A673 (cell line): ENCODE measurements at regions not wholly inside any gene's neighbourhood (a gene's known extent, or its start where the extent isn't known, plus 50 kb on each side); places are given as distances from the start of the nearest gene placed in this dataset.

ENCODE experiments used
- EZH2 ChIP-seq: fragments of 200-600 bp; sonication (generic); IDR thresholded peaks from 2 replicates; pipeline ENCODE4 v1.6.1; 2017; ENCODE audit warnings: borderline replicate concordance, low read depth, mild to moderate bottlenecking, mixed read lengths, antibody characterized with exemption, low read length; ENCODE audit not compliant: poor library complexity, severe bottlenecking
- TF ChIP-seq, protein P1 (sequence below): fragments of 300-800, 200-600 bp; sonication (generic); conservative IDR thresholded peaks from 2 replicates; pipeline ENCODE4 v1.5.1; 2017; ENCODE audit warnings: low read depth, mild to moderate bottlenecking, antibody characterized with exemption, low read length, moderate library complexity, mixed read lengths

- TF ChIP-seq, protein P1, sequence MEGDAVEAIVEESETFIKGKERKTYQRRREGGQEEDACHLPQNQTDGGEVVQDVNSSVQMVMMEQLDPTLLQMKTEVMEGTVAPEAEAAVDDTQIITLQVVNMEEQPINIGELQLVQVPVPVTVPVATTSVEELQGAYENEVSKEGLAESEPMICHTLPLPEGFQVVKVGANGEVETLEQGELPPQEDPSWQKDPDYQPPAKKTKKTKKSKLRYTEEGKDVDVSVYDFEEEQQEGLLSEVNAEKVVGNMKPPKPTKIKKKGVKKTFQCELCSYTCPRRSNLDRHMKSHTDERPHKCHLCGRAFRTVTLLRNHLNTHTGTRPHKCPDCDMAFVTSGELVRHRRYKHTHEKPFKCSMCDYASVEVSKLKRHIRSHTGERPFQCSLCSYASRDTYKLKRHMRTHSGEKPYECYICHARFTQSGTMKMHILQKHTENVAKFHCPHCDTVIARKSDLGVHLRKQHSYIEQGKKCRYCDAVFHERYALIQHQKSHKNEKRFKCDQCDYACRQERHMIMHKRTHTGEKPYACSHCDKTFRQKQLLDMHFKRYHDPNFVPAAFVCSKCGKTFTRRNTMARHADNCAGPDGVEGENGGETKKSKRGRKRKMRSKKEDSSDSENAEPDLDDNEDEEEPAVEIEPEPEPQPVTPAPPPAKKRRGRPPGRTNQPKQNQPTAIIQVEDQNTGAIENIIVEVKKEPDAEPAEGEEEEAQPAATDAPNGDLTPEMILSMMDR, result peak; percentile 29; the same call in 1 of the 2 replicates
- no peak for TF ChIP-seq EZH2
These were observed 77.5 kb upstream of the CD83 start for GRCh38 chr6:14040042-14040441.
